Sigmoid colon (tissue), 6 donors: ENCODE measurements at regions not wholly inside any gene's neighbourhood (a gene's known extent, or its start where the extent isn't known, plus 50 kb on each side); places are given as distances from the start of the nearest gene placed in this dataset.

ENCODE experiments used
- DNase-seq: peaks from one replicate; pipeline ENCODE4 v3.0.0-alpha.2; 2019
- H3K27ac ChIP-seq, 4 donors: fragments of 200-600 bp; sonication (generic); one replicate each; pipeline ENCODE4 v1.5.1; 2016 to 2019; ENCODE audit warnings: mild to moderate bottlenecking in 1 of 4
- H3K27me3 ChIP-seq, 3 donors: fragments of 200-600 bp; sonication (generic); one replicate each; pipeline ENCODE4 v1.5.1; 2019; ENCODE audit warnings: mild to moderate bottlenecking in 1 of 3
- H3K36me3 ChIP-seq, 4 donors: fragments of 200-600 bp; sonication (generic); one replicate each; pipeline ENCODE4 v1.5.1; 2016 to 2019
- H3K4me1 ChIP-seq, 4 donors: fragments of 200-600 bp; sonication (generic); one replicate each; pipeline ENCODE4 v1.5.1; 2017 to 2019
- H3K4me3 ChIP-seq, 4 donors: fragments of 200-600 bp; sonication (generic); one replicate each; pipeline ENCODE4 v1.5.1; 2017 to 2019; ENCODE audit warnings: mild to moderate bottlenecking in 2 of 4, moderate library complexity in 1 of 4
- H3K9me3 ChIP-seq, 4 donors: fragments of 200-600 bp in 3 of 4; sonication (generic) in 3 of 4; one replicate each; pipeline versions ENCODE4 v1.5.1 to v1.6.1; 2013 to 2019
- CTCF ChIP-seq, 4 experiments: fragments of 450-650 bp in 3 of 4; fragments of 200-600 bp in 1 of 4; IDR thresholded peaks; one replicate each; pipeline ENCODE4 v1.5.1; 2016 to 2019; ENCODE audit warnings: antibody characterized with exemption in 4 of 4, mild to moderate bottlenecking in 3 of 4, moderate library complexity in 2 of 4
- EP300 ChIP-seq, 4 donors: sonication (generic); formaldehyde crosslinking; IDR thresholded peaks; one replicate each; pipeline ENCODE4 v1.6.1; 2017; ENCODE audit warnings: antibody characterized with exemption in 4 of 4
- POLR2A ChIP-seq, 2 donors: fragments of 450-650 bp; IDR thresholded peaks; one replicate each; pipeline ENCODE4 v1.6.1; 2016; ENCODE audit warnings: antibody characterized with exemption in 2 of 2, mild to moderate bottlenecking in 2 of 2, moderate library complexity in 2 of 2
- POLR2AphosphoS5 ChIP-seq, 4 donors: sonication (generic); formaldehyde crosslinking; IDR thresholded peaks; one replicate each; pipeline ENCODE4 v1.6.1; 2017; ENCODE audit warnings: antibody characterized with exemption in 4 of 4
- WGBS, 2 donors: extraction: QIAGEN DNeasy Blood & Tissue Kit; methylation state at CpG; one replicate each; pipeline ENCODE4 v1.1.7; 2013; 5-methylcytosine and 5-hydroxymethylcytosine counted together
- intact Hi-C: fragments of 100-400 bp; cut with DNase I; formaldehyde crosslinking; loops from one replicate; pipeline ENCODE4 v1.15.1; 2023
- donor health status: healthy with polysubstance abuse.
- donor health status: healthy.

- intact Hi-C loops: no loop called here
- TF ChIP-seq CTCF (IDR thresholded peaks at IDR 0.05) (no peak), POLR2AphosphoS5 (IDR thresholded peaks at IDR 0.05) (no peak), POLR2A (IDR thresholded peaks at IDR 0.05) (no peak), EP300 (IDR thresholded peaks at IDR 0.05) (no peak)
- Histone ChIP-seq H3K4me1 (no peaks in the 10 kb centered on the region), H3K4me3 (no peak overlapping the region), H3K36me3 (no peaks in the 10 kb centered on the region), H3K9me3 (no peaks in the 10 kb centered on the region), H3K27ac (no peak overlapping the region), H3K27me3 (no peaks in the 10 kb centered on the region)
- WGBS, 2 donors: 55 to 80% methylated on average over 5 of the region's 5 CpGs
- DNase-seq: no peak
Observed at GRCh38 chr2:185895828-185896693, 157.5 kb downstream of the FSIP2 start.

GRCh38 chr2:185899366-185899765 lies 160.8 kb downstream of the FSIP2 start:
- DNase-seq: no peak
- H3K4me1 ChIP-seq: no peaks in the 10 kb centered on the region
- H3K9me3 ChIP-seq: no peaks in the 10 kb centered on the region
- H3K27ac ChIP-seq: no peak overlapping the region
- intact Hi-C loops: no loop called here
- no peaks in the 10 kb centered on the region for H3K36me3 ChIP-seq
- no peaks in the 10 kb centered on the region for H3K27me3 ChIP-seq
- 22 to 67% methylated on average over 1 of the region's 1 CpG for WGBS, 2 donors
- TF ChIP-seq POLR2A (IDR thresholded peaks at IDR 0.05): no peak
- no peak overlapping the region for H3K4me3 ChIP-seq

GRCh38 chr2:185919155-185919554 lies 180.6 kb downstream of the FSIP2 start:
- WGBS, 2 donors: 87 to 90% methylated on average over 1 of the region's 1 CpG

DNA sequence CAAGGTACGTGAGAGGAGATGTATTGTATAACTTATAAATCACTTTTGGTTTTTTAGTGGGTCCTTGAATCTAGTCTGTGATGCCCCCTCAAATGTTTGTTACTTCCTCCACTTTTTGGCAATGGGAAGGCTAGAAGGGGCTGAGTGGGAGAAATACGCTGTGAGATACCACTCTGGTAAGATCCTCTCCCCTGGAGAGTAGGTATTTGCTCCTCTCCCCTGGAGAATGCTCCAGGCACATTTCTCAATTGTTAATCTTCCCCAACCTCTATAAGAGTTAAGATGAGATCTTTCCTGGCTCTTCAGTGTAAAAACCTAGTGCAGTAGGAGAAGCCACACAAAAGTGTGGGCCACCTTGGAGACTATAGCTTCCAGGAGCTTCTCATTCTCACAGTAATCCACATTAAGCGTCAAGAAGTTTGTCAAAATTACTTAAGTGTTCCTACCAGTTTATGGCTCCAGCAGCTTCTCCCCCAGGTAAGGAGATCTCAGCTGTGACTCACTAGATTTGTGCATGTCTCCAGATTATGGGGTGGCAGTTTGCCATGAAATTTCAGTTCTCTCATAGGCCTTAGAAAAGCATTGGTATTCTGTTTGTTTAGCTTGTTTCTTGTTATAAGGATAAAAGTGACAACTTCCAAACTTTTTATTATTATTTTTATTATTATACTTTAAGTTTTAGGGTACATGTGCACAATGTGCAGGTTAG lies 182.6 kb downstream of the FSIP2 start:
- H3K36me3 ChIP-seq: no peaks in the 10 kb centered on the region
- 94 to 95% methylated on average over 3 of the region's 3 CpGs for WGBS, 2 donors

More at GRCh38 chr2:185919155-185919554, 180.6 kb downstream of the FSIP2 start:
- Histone ChIP-seq H3K4me3 (no peak overlapping the region), H3K4me1 (no peaks in the 10 kb centered on the region), H3K27ac (no peak overlapping the region), H3K27me3 (no peaks in the 10 kb centered on the region), H3K9me3 (no peaks in the 10 kb centered on the region), H3K36me3 (no peaks in the 10 kb centered on the region)
- DNase-seq: no peak
- TF ChIP-seq CTCF (IDR thresholded peaks at IDR 0.05): no peak
- no peak for TF ChIP-seq POLR2AphosphoS5 (IDR thresholded peaks at IDR 0.05)
- TF ChIP-seq EP300 (IDR thresholded peaks at IDR 0.05): no peak
- TF ChIP-seq POLR2A (IDR thresholded peaks at IDR 0.05): no peak
- intact Hi-C loops: no loop called here

More for the DNA sequence above, 182.6 kb downstream of the FSIP2 start:
- Histone ChIP-seq H3K9me3 (no peaks in the 10 kb centered on the region), H3K27me3 (no peaks in the 10 kb centered on the region), H3K4me3 (no peak overlapping the region), H3K4me1 (no peaks in the 10 kb centered on the region), H3K27ac (no peak overlapping the region)
- no peak for TF ChIP-seq CTCF (IDR thresholded peaks at IDR 0.05)
- no peak for DNase-seq
- intact Hi-C loops: no loop called here
